ENCODE measurements at regions not wholly inside any gene's neighbourhood (a gene's known extent, or its start where the extent isn't known, plus 50 kb on each side); places are given as distances from the start of the nearest gene placed in this dataset.

GRCh38 chr2:37842732-37843440 lies 82.2 kb upstream of the RMDN2 start:
- TF ChIP-seq POLR2A (IDR thresholded peaks at IDR 0.05; ENCODE audit: low read depth, low read length) (no peak), POLR2AphosphoS5 (IDR thresholded peaks at IDR 0.05; ENCODE audit: low read depth, low read length) (no peak), TAF1 (IDR thresholded peaks at IDR 0.05; ENCODE audit: low read depth, low read length) (no peak), POU2F2 (IDR thresholded peaks at IDR 0.05; ENCODE audit: low read depth, low read length) (no peak), SPI1 (IDR thresholded peaks at IDR 0.05; ENCODE audit: low read depth, low read length) (peak; percentile 48)

Data from GM12891 (cell line).